Uterus (tissue), 2 donors: ENCODE measurements at regions not wholly inside any gene's neighbourhood (a gene's known extent, or its start where the extent isn't known, plus 50 kb on each side); places are given as distances from the start of the nearest gene placed in this dataset.
"Not testable (repeated sequence)": the region's sequence is repeated elsewhere in the genome, so short reads cannot be mapped to it uniquely, and the experiment has no call there.

Source experiments
- CTCF ChIP-seq, 4 experiments: fragments of 200-600 bp in 2 of 4; fragments of 450-650 bp in 2 of 4; sonication (generic) in 2 of 4; IDR thresholded peaks; one replicate each; pipeline ENCODE4 v1.5.1; 2016 to 2019; ENCODE audit warnings: antibody characterized with exemption in 4 of 4, mild to moderate bottlenecking in 2 of 4, moderate library complexity in 1 of 4
- POLR2A ChIP-seq, 2 donors: fragments of 450-650 bp; IDR thresholded peaks; one replicate each; pipeline ENCODE4 v1.6.1; 2016; ENCODE audit warnings: antibody characterized with exemption in 2 of 2, mild to moderate bottlenecking in 1 of 2, moderate library complexity in 1 of 2

GRCh38 chr15:66976106-66976640, 89.2 kb upstream of the SMAD3 start:
- TF ChIP-seq CTCF, POLR2A (IDR thresholded peaks at IDR 0.05): not testable (repeated sequence)
